T-cell (primary cell): ENCODE measurements at regions not wholly inside any gene's neighbourhood (a gene's known extent, or its start where the extent isn't known, plus 50 kb on each side); places are given as distances from the start of the nearest gene placed in this dataset.
"Not testable (repeated sequence)": the region's sequence is repeated elsewhere in the genome, so short reads cannot be mapped to it uniquely, and the experiment has no call there.

Experiments
- ATAC-seq, 4 experiments: fragments of 200-7000 bp in 3 of 4; fragments of 150-1000 bp in 1 of 4; cut with Tn5 transposase; replicated peaks in 1 of 4; 1 replicate in 3 of 4; 2 replicates in 1 of 4; pipeline ENCODE4 v1.10.0; 2021; ENCODE audit warnings: moderate library complexity in 3 of 4, mild to moderate bottlenecking in 2 of 4, moderate number of reproducible peaks in 1 of 4
- CTCF ChIA-PET, 2 donors: fragments of 300-600 bp; sonication (Branson Sonifier 250); formaldehyde crosslinking; loops; one replicate each; lab custom pipeline; 2022; ENCODE audit warnings: antibody characterized with exemption in 2 of 2; lab: Charles Lee
- POLR2A ChIA-PET, 2 donors: fragments of 300-600 bp; sonication (Branson Sonifier 250); formaldehyde crosslinking; loops; one replicate each; lab custom pipeline; 2022; ENCODE audit warnings: antibody characterized with exemption in 2 of 2; lab: Charles Lee
- DNase-seq, 35 experiments: peaks; one replicate each; pipeline versions ENCODE4 v3.0.0 to v3.0.0-alpha.2; 2013 to 2023
- H3K27ac ChIP-seq: one replicate; pipeline ENCODE4 v1.5.1; 2013; ENCODE audit warnings: low read length
- H3K27me3 ChIP-seq, 2 experiments: replicated peaks in 1 of 2; 1 replicate in 1 of 2; 2 replicates in 1 of 2; pipeline versions ENCODE4 v1.6.1 to v1.7.0; 2013; ENCODE audit warnings: low read length in 1 of 2, mixed read lengths in 1 of 2; ENCODE audit not compliant: control insufficient read depth in 2 of 2, insufficient read depth in 2 of 2; ENCODE audit errors: extremely low read depth in 1 of 2
- H3K36me3 ChIP-seq, 2 donors: 1 replicate in 1 of 2; 2 replicates in 1 of 2; pipeline versions ENCODE4 v1.6.1 to v1.7.0; 2013; ENCODE audit warnings: low read length in 1 of 2; ENCODE audit not compliant: control insufficient read depth in 2 of 2, insufficient read depth in 1 of 2; ENCODE audit errors: extremely low read depth in 1 of 2
- H3K4me1 ChIP-seq, 2 experiments: 1 replicate in 1 of 2; 2 replicates in 1 of 2; pipeline versions ENCODE4 v1.6.1 to v1.7.0; 2013; ENCODE audit warnings: low read length in 2 of 2, mixed read lengths in 1 of 2; ENCODE audit not compliant: insufficient read depth in 2 of 2, control insufficient read depth in 1 of 2; ENCODE audit errors: extremely low read depth in 1 of 2
- H3K4me3 ChIP-seq, 2 donors: 1 replicate in 1 of 2; 2 replicates in 1 of 2; pipeline versions ENCODE4 v1.5.1 to v1.7.0; 2013; ENCODE audit warnings: mild to moderate bottlenecking in 2 of 2, low read length in 1 of 2, moderate library complexity in 1 of 2; ENCODE audit not compliant: control insufficient read depth in 1 of 2; ENCODE audit errors: extremely low read depth in 1 of 2
- H3K9me3 ChIP-seq: 2 replicates; pipeline ENCODE4 v1.7.0; 2013
- H3K27ac Mint-ChIP-seq, 2 donors: one replicate each; pipeline ENCODE4 v1.8.0; 2020 to 2021; ENCODE audit warnings: mild to moderate bottlenecking in 2 of 2, mixed read lengths in 2 of 2
- H3K27me3 Mint-ChIP-seq, 2 donors: one replicate each; pipeline ENCODE4 v1.8.0; 2021 to 2022; ENCODE audit warnings: mixed read lengths in 2 of 2
- H3K36me3 Mint-ChIP-seq: one replicate; pipeline ENCODE4 v1.8.0; 2021; ENCODE audit warnings: mixed read lengths
- H3K4me1 Mint-ChIP-seq, 3 donors: one replicate each; pipeline ENCODE4 v1.8.0; 2020 to 2022; ENCODE audit warnings: mixed read lengths in 3 of 3, mild to moderate bottlenecking in 1 of 3
- H3K4me3 Mint-ChIP-seq, 3 donors: one replicate each; pipeline ENCODE4 v1.8.0; 2020 to 2022; ENCODE audit warnings: mild to moderate bottlenecking in 3 of 3, mixed read lengths in 3 of 3, moderate library complexity in 3 of 3
- H3K9me3 Mint-ChIP-seq, 3 donors: one replicate each; pipeline ENCODE4 v1.8.0; 2020 to 2022; ENCODE audit warnings: mixed read lengths in 3 of 3
- WGBS: methylation state at CpG from one replicate; pipeline ENCODE4 v1.1.5; 2013; ENCODE audit warnings: missing lambda C conversion rate; ENCODE audit not compliant: insufficient coverage; 5-methylcytosine and 5-hydroxymethylcytosine counted together

- Mint-ChIP-seq H3K27ac (no peak overlapping the region), H3K4me1 (no peaks in the 10 kb centered on the region), H3K36me3 (no peaks in the 10 kb centered on the region), H3K4me3 (no peak overlapping the region), H3K27me3 (no peaks in the 10 kb centered on the region), H3K9me3 (peaks cover 1 to 7% (median 4%) of the 10 kb centered on the region in 3 donors)
- DNase-seq (no peak), ATAC-seq (no peak)
- WGBS: no CpG with 5 or more reads among the region's 3 CpGs
- Histone ChIP-seq H3K36me3 (no peaks in the 10 kb centered on the region), H3K4me1 (no peaks in the 10 kb centered on the region), H3K9me3 (no peaks in the 10 kb centered on the region), H3K27me3 (no peaks in the 10 kb centered on the region), H3K4me3 (no peak overlapping the region), H3K27ac (no peak overlapping the region)
- POLR2A ChIA-PET: no interaction called here
- CTCF ChIA-PET: no interaction called here
These were observed 446.0 kb upstream of the PITX2 start for GRCh38 chr4:111068883-111069282.

GRCh38 chr4:111070390-111070789 is 447.5 kb upstream of the PITX2 start:
- no peaks in the 10 kb centered on the region for H3K4me1 Mint-ChIP-seq
- H3K36me3 ChIP-seq: no peaks in the 10 kb centered on the region
- H3K4me3 Mint-ChIP-seq: no peak overlapping the region
- no peaks in the 10 kb centered on the region for H3K4me1 ChIP-seq
- no peaks in the 10 kb centered on the region for H3K9me3 ChIP-seq
- H3K9me3 Mint-ChIP-seq: peaks cover 5 to 10% (median 8%) of the 10 kb centered on the region in 3 donors
- ATAC-seq (no peak), DNase-seq (no peak)
- H3K27me3 ChIP-seq: no peaks in the 10 kb centered on the region
- no peaks in the 10 kb centered on the region for H3K27me3 Mint-ChIP-seq
- WGBS: 67% methylated on average over 1 of the region's 4 CpGs
- ChIA-PET CTCF (no interaction called here), POLR2A (no interaction called here)
- no peak overlapping the region for H3K4me3 ChIP-seq
- no peak overlapping the region for H3K27ac ChIP-seq
- H3K36me3 Mint-ChIP-seq: no peaks in the 10 kb centered on the region
- no peak overlapping the region for H3K27ac Mint-ChIP-seq

GRCh38 chr4:111074523-111075114 is 451.7 kb upstream of the PITX2 start:
- Histone ChIP-seq H3K36me3 (no peaks in the 10 kb centered on the region), H3K9me3 (no peaks in the 10 kb centered on the region), H3K4me1 (no peaks in the 10 kb centered on the region), H3K4me3 (no peak overlapping the region), H3K27ac (no peak overlapping the region), H3K27me3 (no peaks in the 10 kb centered on the region)
- Mint-ChIP-seq H3K4me3 (no peak overlapping the region), H3K27ac (no peak overlapping the region), H3K4me1 (no peaks in the 10 kb centered on the region), H3K36me3 (no peaks in the 10 kb centered on the region), H3K9me3 (peaks cover 13 to 31% (median 22%) of the 10 kb centered on the region in 3 donors), H3K27me3 (no peaks in the 10 kb centered on the region)
- 79% methylated on average over 11 of the region's 12 CpGs for WGBS
- CTCF ChIA-PET: no interaction called here
- ATAC-seq (no peak), DNase-seq (no peak)
- POLR2A ChIA-PET: no interaction called here

GRCh38 chr4:111076299-111076698 is 453.4 kb upstream of the PITX2 start:
- DNase-seq, POLR2A ChIA-PET, H3K4me3 ChIP-seq, H3K36me3 Mint-ChIP-seq, H3K4me1 ChIP-seq, H3K9me3 ChIP-seq, H3K27me3 Mint-ChIP-seq, H3K27me3 ChIP-seq, H3K27ac Mint-ChIP-seq, H3K4me1 Mint-ChIP-seq, H3K4me3 Mint-ChIP-seq, H3K36me3 ChIP-seq, CTCF ChIA-PET, H3K27ac ChIP-seq, ATAC-seq: not testable (repeated sequence)
- H3K9me3 Mint-ChIP-seq: peaks cover 13 to 35% (median 28%) of the 10 kb centered on the region in 3 donors
- WGBS: no CpG with 5 or more reads among the region's 1 CpG

- Histone ChIP-seq H3K27me3 (no peaks in the 10 kb centered on the region), H3K4me3 (no peak overlapping the region), H3K27ac (no peak overlapping the region), H3K36me3 (no peaks in the 10 kb centered on the region), H3K4me1 (no peaks in the 10 kb centered on the region), H3K9me3 (no peaks in the 10 kb centered on the region)
- ATAC-seq: no peak
- Mint-ChIP-seq H3K4me1 (no peaks in the 10 kb centered on the region), H3K4me3 (no peak overlapping the region), H3K27me3 (no peaks in the 10 kb centered on the region), H3K36me3 (no peaks in the 10 kb centered on the region), H3K9me3 (peaks cover 0 to 2% (median 0%) of the 10 kb centered on the region in 3 donors), H3K27ac (no peak overlapping the region)
- ChIA-PET CTCF (no interaction called here), POLR2A (no interaction called here)
- no CpG with 5 or more reads among the region's 1 CpG for WGBS
- DNase-seq: no peak
These were observed 485.3 kb upstream of the PITX2 start for GRCh38 chr4:111108153-111108552.

- DNase-seq: no peak
- Mint-ChIP-seq H3K9me3 (peaks cover 0 to 3% (median 0%) of the 10 kb centered on the region in 3 donors), H3K36me3 (no peaks in the 10 kb centered on the region)
These were observed 490.7 kb upstream of the PITX2 start for GRCh38 chr4:111113591-111113990.

GRCh38 chr4:111115881-111116280 is 493.0 kb upstream of the PITX2 start:
- no peaks in the 10 kb centered on the region for H3K9me3 ChIP-seq
- Mint-ChIP-seq H3K4me1 (no peaks in the 10 kb centered on the region), H3K36me3 (no peaks in the 10 kb centered on the region), H3K9me3 (peaks cover 0 to 9% (median 3%) of the 10 kb centered on the region in 3 donors), H3K27ac (no peak overlapping the region), H3K27me3 (no peaks in the 10 kb centered on the region), H3K4me3 (no peak overlapping the region)
- POLR2A ChIA-PET: interaction anchor here in 1 of 2 donors (0.6 kb wide), 1 partner anchor 138 kb away, joined by 3 read pairs; no protein-coding TSS in a partner anchor
- CTCF ChIA-PET: no interaction called here
- DNase-seq: no peak
- no peaks in the 10 kb centered on the region for H3K27me3 ChIP-seq
- no peak overlapping the region for H3K27ac ChIP-seq
- no peaks in the 10 kb centered on the region for H3K36me3 ChIP-seq
- no peak overlapping the region for H3K4me3 ChIP-seq
- 22% methylated on average over 1 of the region's 4 CpGs for WGBS
- no peaks in the 10 kb centered on the region for H3K4me1 ChIP-seq
- no peak for ATAC-seq

More at GRCh38 chr4:111113591-111113990, 490.7 kb upstream of the PITX2 start:
- Mint-ChIP-seq H3K4me3 (no peak overlapping the region), H3K27ac (no peak overlapping the region), H3K4me1 (no peaks in the 10 kb centered on the region), H3K27me3 (no peaks in the 10 kb centered on the region)
- Histone ChIP-seq H3K36me3 (no peaks in the 10 kb centered on the region), H3K27me3 (no peaks in the 10 kb centered on the region), H3K4me1 (no peaks in the 10 kb centered on the region), H3K4me3 (no peak overlapping the region), H3K27ac (no peak overlapping the region), H3K9me3 (no peaks in the 10 kb centered on the region)
- ChIA-PET POLR2A (no interaction called here), CTCF (no interaction called here)
- WGBS: no CpG with 5 or more reads among the region's 3 CpGs
- ATAC-seq: no peak
